ENCODE measurements at regions not wholly inside any gene's neighbourhood (a gene's known extent, or its start where the extent isn't known, plus 50 kb on each side); places are given as distances from the start of the nearest gene placed in this dataset.
"Not testable (repeated sequence)": the region's sequence is repeated elsewhere in the genome, so short reads cannot be mapped to it uniquely, and the experiment has no call there.

- Histone ChIP-seq H3K27me3 (ENCODE audit: insufficient read depth, low read length, poor library complexity, severe bottlenecking) (no peaks in the 10 kb centered on the region), H3K4me1 (ENCODE audit: insufficient read depth, low read length) (no peaks in the 10 kb centered on the region), H3K36me3 (ENCODE audit: insufficient read depth, low read length) (no peaks in the 10 kb centered on the region), H3K27ac (ENCODE audit: low read depth, low read length) (no peak overlapping the region), H3K9me3 (ENCODE audit: low read length) (no peaks in the 10 kb centered on the region), H3K4me3 (ENCODE audit: low read length) (no peak overlapping the region)
- no peak for DNase-seq
- Mint-ChIP-seq H3K27me3 (peaks cover 2 to 8% of the 10 kb centered on the region in 2 donors), H3K9me3 (peaks cover 0 to 3% (median 0%) of the 10 kb centered on the region in 5 donors), H3K27ac (no peak overlapping the region), H3K4me1 (no peaks in the 10 kb centered on the region), H3K4me3 (no peak overlapping the region), H3K36me3 (no peaks in the 10 kb centered on the region)
- ChIA-PET POLR2A (no interaction called here), CTCF (no interaction called here)
Measured at GRCh38 chr2:39893616-39894015, 114.6 kb upstream of the THUMPD2 start.

GRCh38 chr2:39881948-39882347, 102.9 kb upstream of the THUMPD2 start:
- Histone ChIP-seq H3K36me3 (ENCODE audit: insufficient read depth, low read length) (no peaks in the 10 kb centered on the region), H3K4me1 (ENCODE audit: insufficient read depth, low read length) (no peaks in the 10 kb centered on the region), H3K27ac (ENCODE audit: low read depth, low read length) (no peak overlapping the region), H3K27me3 (ENCODE audit: insufficient read depth, low read length, poor library complexity, severe bottlenecking) (no peaks in the 10 kb centered on the region), H3K9me3 (ENCODE audit: low read length) (no peaks in the 10 kb centered on the region), H3K4me3 (ENCODE audit: low read length) (no peak overlapping the region)
- H3K4me1 Mint-ChIP-seq, result no peaks in the 10 kb centered on the region
- no peak overlapping the region for H3K27ac Mint-ChIP-seq
- H3K36me3 Mint-ChIP-seq, result no peaks in the 10 kb centered on the region
- H3K9me3 Mint-ChIP-seq, result peaks cover 0 to 7% (median 4%) of the 10 kb centered on the region in 5 donors
- H3K27me3 Mint-ChIP-seq, result no peaks in the 10 kb centered on the region
- DNase-seq, result no peak
- ChIA-PET POLR2A (no interaction called here), CTCF (no interaction called here)
- no peak overlapping the region for H3K4me3 Mint-ChIP-seq

GRCh38 chr2:39881494-39881893, 102.4 kb upstream of the THUMPD2 start:
- Mint-ChIP-seq H3K4me3 (no peak overlapping the region), H3K9me3 (peaks cover 0 to 7% (median 4%) of the 10 kb centered on the region in 5 donors), H3K4me1 (no peaks in the 10 kb centered on the region), H3K36me3 (no peaks in the 10 kb centered on the region), H3K27ac (no peak overlapping the region), H3K27me3 (no peaks in the 10 kb centered on the region)
- H3K4me3 ChIP-seq (ENCODE audit: low read length), result no peak overlapping the region
- no peaks in the 10 kb centered on the region for H3K36me3 ChIP-seq (ENCODE audit: insufficient read depth, low read length)
- no peaks in the 10 kb centered on the region for H3K9me3 ChIP-seq (ENCODE audit: low read length)
- DNase-seq, result no peak
- POLR2A ChIA-PET, result no interaction called here
- CTCF ChIA-PET, result no interaction called here
- no peaks in the 10 kb centered on the region for H3K4me1 ChIP-seq (ENCODE audit: insufficient read depth, low read length)
- H3K27me3 ChIP-seq (ENCODE audit: insufficient read depth, low read length, poor library complexity, severe bottlenecking), result no peaks in the 10 kb centered on the region
- H3K27ac ChIP-seq (ENCODE audit: low read depth, low read length), result no peak overlapping the region

GRCh38 chr2:39879001-39879400, 99.9 kb upstream of the THUMPD2 start:
- not testable (repeated sequence) for H3K4me3 Mint-ChIP-seq; H3K36me3 Mint-ChIP-seq; H3K4me1 ChIP-seq (ENCODE audit: insufficient read depth, low read length)

GRCh38 chr2:39875914-39876267, 96.8 kb upstream of the THUMPD2 start:
- ChIA-PET CTCF (no interaction called here), POLR2A (no interaction called here)
- no peaks in the 10 kb centered on the region for H3K36me3 Mint-ChIP-seq
- no peak overlapping the region for H3K27ac Mint-ChIP-seq
- no peak overlapping the region for H3K4me3 ChIP-seq (ENCODE audit: low read length)
- H3K4me1 Mint-ChIP-seq, result no peaks in the 10 kb centered on the region
- no peaks in the 10 kb centered on the region for H3K9me3 ChIP-seq (ENCODE audit: low read length)
- no peaks in the 10 kb centered on the region for H3K4me1 ChIP-seq (ENCODE audit: insufficient read depth, low read length)
- no peaks in the 10 kb centered on the region for H3K27me3 ChIP-seq (ENCODE audit: insufficient read depth, low read length, poor library complexity, severe bottlenecking)
- peaks cover 0 to 7% (median 4%) of the 10 kb centered on the region in 5 donors for H3K9me3 Mint-ChIP-seq
- H3K36me3 ChIP-seq (ENCODE audit: insufficient read depth, low read length), result no peaks in the 10 kb centered on the region
- H3K27me3 Mint-ChIP-seq, result no peaks in the 10 kb centered on the region
- H3K4me3 Mint-ChIP-seq, result no peak overlapping the region
- H3K27ac ChIP-seq (ENCODE audit: low read depth, low read length), result no peak overlapping the region
- DNase-seq, result no peak

More at GRCh38 chr2:39879001-39879400, 99.9 kb upstream of the THUMPD2 start:
- H3K9me3 ChIP-seq (ENCODE audit: low read length); H3K9me3 Mint-ChIP-seq; H3K36me3 ChIP-seq (ENCODE audit: insufficient read depth, low read length); H3K4me3 ChIP-seq (ENCODE audit: low read length); CTCF ChIA-PET; POLR2A ChIA-PET; H3K27ac Mint-ChIP-seq; DNase-seq; H3K27ac ChIP-seq (ENCODE audit: low read depth, low read length); H3K4me1 Mint-ChIP-seq; H3K27me3 ChIP-seq (ENCODE audit: insufficient read depth, low read length, poor library complexity, severe bottlenecking); H3K27me3 Mint-ChIP-seq: not testable (repeated sequence)

- Mint-ChIP-seq H3K4me3 (no peak overlapping the region), H3K36me3 (no peaks in the 10 kb centered on the region), H3K27ac (no peak overlapping the region), H3K27me3 (no peaks in the 10 kb centered on the region), H3K9me3 (peaks cover 0 to 4% (median 0%) of the 10 kb centered on the region in 5 donors), H3K4me1 (no peaks in the 10 kb centered on the region)
- ChIA-PET CTCF (no interaction called here), POLR2A (no interaction called here)
- Histone ChIP-seq H3K4me1 (ENCODE audit: insufficient read depth, low read length) (no peaks in the 10 kb centered on the region), H3K27me3 (ENCODE audit: insufficient read depth, low read length, poor library complexity, severe bottlenecking) (no peaks in the 10 kb centered on the region), H3K36me3 (ENCODE audit: insufficient read depth, low read length) (no peaks in the 10 kb centered on the region), H3K4me3 (ENCODE audit: low read length) (no peak overlapping the region), H3K27ac (ENCODE audit: low read depth, low read length) (no peak overlapping the region), H3K9me3 (ENCODE audit: low read length) (no peaks in the 10 kb centered on the region)
- DNase-seq, result no peak
Measured at GRCh38 chr2:39875182-39875913, 96.3 kb upstream of the THUMPD2 start.

GRCh38 chr2:39874236-39874635, 95.2 kb upstream of the THUMPD2 start:
- Histone ChIP-seq H3K9me3 (ENCODE audit: low read length) (no peaks in the 10 kb centered on the region), H3K27me3 (ENCODE audit: insufficient read depth, low read length, poor library complexity, severe bottlenecking) (no peaks in the 10 kb centered on the region), H3K36me3 (ENCODE audit: insufficient read depth, low read length) (no peaks in the 10 kb centered on the region), H3K4me3 (ENCODE audit: low read length) (no peak overlapping the region), H3K4me1 (ENCODE audit: insufficient read depth, low read length) (no peaks in the 10 kb centered on the region), H3K27ac (ENCODE audit: low read depth, low read length) (no peak overlapping the region)
- Mint-ChIP-seq H3K27ac (no peak overlapping the region), H3K4me3 (no peak overlapping the region), H3K36me3 (no peaks in the 10 kb centered on the region), H3K9me3 (peaks cover 0 to 4% (median 0%) of the 10 kb centered on the region in 5 donors), H3K4me1 (no peaks in the 10 kb centered on the region), H3K27me3 (no peaks in the 10 kb centered on the region)
- DNase-seq, result no peak
- ChIA-PET POLR2A (no interaction called here), CTCF (no interaction called here)

GRCh38 chr2:39873586-39873985, 94.5 kb upstream of the THUMPD2 start:
- POLR2A ChIA-PET, result no interaction called here
- H3K9me3 Mint-ChIP-seq, result no peaks in the 10 kb centered on the region
- no peaks in the 10 kb centered on the region for H3K36me3 Mint-ChIP-seq
- peaks cover 0 to 2% of the 10 kb centered on the region in 2 donors for H3K27me3 Mint-ChIP-seq
- H3K36me3 ChIP-seq (ENCODE audit: insufficient read depth, low read length), result no peaks in the 10 kb centered on the region
- CTCF ChIA-PET, result no interaction called here
- no peak overlapping the region for H3K27ac Mint-ChIP-seq
- no peak overlapping the region for H3K4me3 ChIP-seq (ENCODE audit: low read length)
- H3K4me1 Mint-ChIP-seq, result no peaks in the 10 kb centered on the region
- DNase-seq, result no peak
- H3K27me3 ChIP-seq (ENCODE audit: insufficient read depth, low read length, poor library complexity, severe bottlenecking), result no peaks in the 10 kb centered on the region
- no peaks in the 10 kb centered on the region for H3K9me3 ChIP-seq (ENCODE audit: low read length)
- H3K27ac ChIP-seq (ENCODE audit: low read depth, low read length), result no peak overlapping the region
- H3K4me1 ChIP-seq (ENCODE audit: insufficient read depth, low read length), result no peaks in the 10 kb centered on the region
- no peak overlapping the region for H3K4me3 Mint-ChIP-seq

- Mint-ChIP-seq H3K36me3 (no peaks in the 10 kb centered on the region), H3K27me3 (peaks cover 0 to 2% of the 10 kb centered on the region in 2 donors), H3K4me1 (no peaks in the 10 kb centered on the region), H3K27ac (no peak overlapping the region), H3K9me3 (no peaks in the 10 kb centered on the region), H3K4me3 (no peak overlapping the region)
- no peaks in the 10 kb centered on the region for H3K27me3 ChIP-seq (ENCODE audit: insufficient read depth, low read length, poor library complexity, severe bottlenecking)
- H3K27ac ChIP-seq (ENCODE audit: low read depth, low read length), result no peak overlapping the region
- H3K36me3 ChIP-seq (ENCODE audit: insufficient read depth, low read length), result no peaks in the 10 kb centered on the region
- ChIA-PET POLR2A (no interaction called here), CTCF (no interaction called here)
- no peak overlapping the region for H3K4me3 ChIP-seq (ENCODE audit: low read length)
- no peak for DNase-seq
- H3K4me1 ChIP-seq (ENCODE audit: insufficient read depth, low read length), result no peaks in the 10 kb centered on the region
- no peaks in the 10 kb centered on the region for H3K9me3 ChIP-seq (ENCODE audit: low read length)
Measured at GRCh38 chr2:39872748-39873147, 93.7 kb upstream of the THUMPD2 start.
